ENCODE measurements at regions not wholly inside any gene's neighbourhood (a gene's known extent, or its start where the extent isn't known, plus 50 kb on each side); places are given as distances from the start of the nearest gene placed in this dataset.

GRCh38 chr1:234996245-234996757 is 132.3 kb downstream of the TOMM20 start:
- TF ChIP-seq CTCF (IDR thresholded peaks at IDR 0.05; ENCODE audit: insufficient read depth, low read depth, low read length) (no peak), EZH2 (IDR thresholded peaks at IDR 0.05; ENCODE audit: insufficient read depth, low read length) (no peak)
- Histone ChIP-seq H3K4me3 (ENCODE audit: insufficient read depth, low read depth, low read length) (no peak overlapping the region), H2AFZ (ENCODE audit: low read depth, low read length) (no peak overlapping the region), H3K27ac (ENCODE audit: low read depth, low read length) (peak overlapping the region; percentile 97), H4K20me1 (ENCODE audit: insufficient read depth, low read length) (no peaks in the 10 kb centered on the region), H3K36me3 (ENCODE audit: insufficient read depth, low read length) (no peaks in the 10 kb centered on the region), H3K9me3 (ENCODE audit: insufficient read depth, low read depth, low read length) (no peaks in the 10 kb centered on the region), H3K9ac (ENCODE audit: low read length) (no peak overlapping the region), H3K79me2 (ENCODE audit: insufficient read depth, low read length) (no peaks in the 10 kb centered on the region), H3K4me1 (ENCODE audit: insufficient read depth, low read length) (peaks cover 23% of the 10 kb centered on the region), H3K27me3 (ENCODE audit: insufficient read depth, low read length) (no peaks in the 10 kb centered on the region), H3K4me2 (ENCODE audit: low read length) (no peak overlapping the region)
- no peaks in the 10 kb centered on the region for H3K36me3 Mint-ChIP-seq (ENCODE audit: low read depth, unreplicated experiment)
- no peaks in the 10 kb centered on the region for H3K9me3 Mint-ChIP-seq (ENCODE audit: unreplicated experiment)
- no peak overlapping the region for H3K4me3 Mint-ChIP-seq (ENCODE audit: unreplicated experiment)
- H3K27ac Mint-ChIP-seq (ENCODE audit: unreplicated experiment): no peak overlapping the region
- DNase-seq (ENCODE audit: low read depth) (no peak), FAIRE-seq (no peak)
- no peaks in the 10 kb centered on the region for H3K27me3 Mint-ChIP-seq (ENCODE audit: low read depth, unreplicated experiment)
- peaks cover 25% of the 10 kb centered on the region for H3K4me1 Mint-ChIP-seq (ENCODE audit: low read depth, unreplicated experiment)

GRCh38 chr1:234994436-234995295 is 134.0 kb downstream of the TOMM20 start:
- Mint-ChIP-seq H3K9me3 (ENCODE audit: unreplicated experiment) (peaks cover 2% of the 10 kb centered on the region), H3K27me3 (ENCODE audit: low read depth, unreplicated experiment) (no peaks in the 10 kb centered on the region), H3K27ac (ENCODE audit: unreplicated experiment) (no peak overlapping the region), H3K4me1 (ENCODE audit: low read depth, unreplicated experiment) (peaks cover 23% of the 10 kb centered on the region), H3K36me3 (ENCODE audit: low read depth, unreplicated experiment) (no peaks in the 10 kb centered on the region), H3K4me3 (ENCODE audit: unreplicated experiment) (no peak overlapping the region)
- no peak for TF ChIP-seq CTCF (IDR thresholded peaks at IDR 0.05; ENCODE audit: insufficient read depth, low read depth, low read length)
- TF ChIP-seq EZH2 (IDR thresholded peaks at IDR 0.05; ENCODE audit: insufficient read depth, low read length): no peak
- H2AFZ ChIP-seq (ENCODE audit: low read depth, low read length): no peak overlapping the region
- no peaks in the 10 kb centered on the region for H4K20me1 ChIP-seq (ENCODE audit: insufficient read depth, low read length)
- FAIRE-seq: no peak
- no peak overlapping the region for H3K4me3 ChIP-seq (ENCODE audit: insufficient read depth, low read depth, low read length)
- peaks cover 23% of the 10 kb centered on the region for H3K4me1 ChIP-seq (ENCODE audit: insufficient read depth, low read length)
- H3K79me2 ChIP-seq (ENCODE audit: insufficient read depth, low read length): no peaks in the 10 kb centered on the region
- H3K36me3 ChIP-seq (ENCODE audit: insufficient read depth, low read length): no peaks in the 10 kb centered on the region
- H3K27me3 ChIP-seq (ENCODE audit: insufficient read depth, low read length): no peaks in the 10 kb centered on the region
- no peak overlapping the region for H3K4me2 ChIP-seq (ENCODE audit: low read length)
- H3K9me3 ChIP-seq (ENCODE audit: insufficient read depth, low read depth, low read length): no peaks in the 10 kb centered on the region
- H3K27ac ChIP-seq (ENCODE audit: low read depth, low read length): no peak overlapping the region
- DNase-seq (ENCODE audit: low read depth): no peak
- no peak overlapping the region for H3K9ac ChIP-seq (ENCODE audit: low read length)

- no peak for TF ChIP-seq EZH2 (IDR thresholded peaks at IDR 0.05; ENCODE audit: insufficient read depth, low read length)
- TF ChIP-seq CTCF (IDR thresholded peaks at IDR 0.05; ENCODE audit: insufficient read depth, low read depth, low read length): no peak
- no peaks in the 10 kb centered on the region for H3K79me2 ChIP-seq (ENCODE audit: insufficient read depth, low read length)
Observed at GRCh38 chr1:234992065-234992464, 136.6 kb downstream of the TOMM20 start.

More at GRCh38 chr1:234992065-234992464, 136.6 kb downstream of the TOMM20 start:
- Mint-ChIP-seq H3K27me3 (ENCODE audit: low read depth, unreplicated experiment) (no peaks in the 10 kb centered on the region), H3K4me3 (ENCODE audit: unreplicated experiment) (no peak overlapping the region), H3K36me3 (ENCODE audit: low read depth, unreplicated experiment) (no peaks in the 10 kb centered on the region), H3K27ac (ENCODE audit: unreplicated experiment) (no peak overlapping the region), H3K9me3 (ENCODE audit: unreplicated experiment) (peaks cover 2% of the 10 kb centered on the region), H3K4me1 (ENCODE audit: low read depth, unreplicated experiment) (peaks cover 18% of the 10 kb centered on the region)
- Histone ChIP-seq H3K27me3 (ENCODE audit: insufficient read depth, low read length) (no peaks in the 10 kb centered on the region), H3K4me1 (ENCODE audit: insufficient read depth, low read length) (peaks cover 18% of the 10 kb centered on the region), H3K27ac (ENCODE audit: low read depth, low read length) (no peak overlapping the region), H3K36me3 (ENCODE audit: insufficient read depth, low read length) (no peaks in the 10 kb centered on the region), H2AFZ (ENCODE audit: low read depth, low read length) (no peak overlapping the region), H4K20me1 (ENCODE audit: insufficient read depth, low read length) (no peaks in the 10 kb centered on the region), H3K9ac (ENCODE audit: low read length) (no peak overlapping the region), H3K9me3 (ENCODE audit: insufficient read depth, low read depth, low read length) (no peaks in the 10 kb centered on the region), H3K4me2 (ENCODE audit: low read length) (no peak overlapping the region), H3K4me3 (ENCODE audit: insufficient read depth, low read depth, low read length) (no peak overlapping the region)
- no peak for DNase-seq (ENCODE audit: low read depth)
- FAIRE-seq: no peak

Measured in astrocyte (in vitro differentiated cells and primary cell).